ENCODE measurements at regions not wholly inside any gene's neighbourhood (a gene's known extent, or its start where the extent isn't known, plus 50 kb on each side); places are given as distances from the start of the nearest gene placed in this dataset.
"Not testable (repeated sequence)": the region's sequence is repeated elsewhere in the genome, so short reads cannot be mapped to it uniquely, and the experiment has no call there.

DNA sequence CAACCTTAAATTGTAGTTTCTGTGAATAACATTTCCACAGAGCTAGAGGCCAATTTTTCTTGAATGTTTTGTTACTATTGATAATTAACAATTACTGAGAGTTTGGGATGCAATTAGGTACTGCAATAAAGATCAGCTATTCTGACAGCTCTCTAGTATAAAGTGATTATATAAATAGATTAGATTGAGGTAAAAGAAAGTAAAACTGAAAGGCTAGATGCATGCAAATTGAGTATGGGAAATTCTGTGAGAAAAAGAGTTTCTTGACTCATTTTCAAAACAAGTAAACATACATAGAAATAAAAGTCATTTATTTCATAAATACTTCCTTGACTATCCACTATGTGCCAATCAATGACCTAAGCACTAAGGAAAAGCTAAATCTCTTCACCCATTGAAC, 1087.5 kb upstream of the ATXN8OS start:
- Histone ChIP-seq H3K27ac (ENCODE audit: low read depth, low read length, severe bottlenecking) (no peak overlapping the region), H3K9me3 (ENCODE audit: control insufficient read depth, low read length) (no peaks in the 10 kb centered on the region), H3K36me3 (ENCODE audit: control insufficient read depth, insufficient read depth, low read length) (no peaks in the 10 kb centered on the region), H3K4me3 (ENCODE audit: extremely low read depth, insufficient read depth, low read length, poor library complexity, severe bottlenecking) (no peak overlapping the region), H3K4me1 (ENCODE audit: control insufficient read depth, insufficient read depth, low read length, poor library complexity, severe bottlenecking) (no peaks in the 10 kb centered on the region)

DNA sequence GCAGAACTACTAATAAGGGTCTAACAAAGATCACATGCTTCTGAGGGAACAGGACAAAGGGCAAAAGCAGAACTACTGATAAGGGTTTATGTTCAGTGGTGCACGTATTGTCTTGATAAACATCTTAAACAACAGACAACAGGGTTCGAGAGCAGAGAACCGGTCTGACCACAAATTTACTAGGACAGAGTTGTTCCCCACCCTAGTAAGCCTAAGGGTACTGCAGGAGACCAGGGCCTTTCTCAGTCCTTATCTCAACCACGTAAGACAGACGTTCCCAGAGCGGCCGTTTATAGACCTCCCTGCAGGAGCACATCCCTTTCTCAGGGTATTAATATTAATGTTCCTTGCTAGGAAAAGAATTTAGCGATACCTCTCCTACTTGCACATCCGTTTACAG, 1089.5 kb upstream of the ATXN8OS start:
- WGBS, 2 experiments (ENCODE audit: insufficient coverage in 2 of 2), result 76 to 89% methylated on average over 4 of the region's 9 CpGs
- not testable (repeated sequence) for H3K9me3 ChIP-seq (ENCODE audit: control insufficient read depth, low read length); H3K4me3 ChIP-seq (ENCODE audit: extremely low read depth, insufficient read depth, low read length, poor library complexity, severe bottlenecking); H3K27ac ChIP-seq (ENCODE audit: low read depth, low read length, severe bottlenecking); H3K4me1 ChIP-seq (ENCODE audit: control insufficient read depth, insufficient read depth, low read length, poor library complexity, severe bottlenecking); H3K36me3 ChIP-seq (ENCODE audit: control insufficient read depth, insufficient read depth, low read length)

DNA sequence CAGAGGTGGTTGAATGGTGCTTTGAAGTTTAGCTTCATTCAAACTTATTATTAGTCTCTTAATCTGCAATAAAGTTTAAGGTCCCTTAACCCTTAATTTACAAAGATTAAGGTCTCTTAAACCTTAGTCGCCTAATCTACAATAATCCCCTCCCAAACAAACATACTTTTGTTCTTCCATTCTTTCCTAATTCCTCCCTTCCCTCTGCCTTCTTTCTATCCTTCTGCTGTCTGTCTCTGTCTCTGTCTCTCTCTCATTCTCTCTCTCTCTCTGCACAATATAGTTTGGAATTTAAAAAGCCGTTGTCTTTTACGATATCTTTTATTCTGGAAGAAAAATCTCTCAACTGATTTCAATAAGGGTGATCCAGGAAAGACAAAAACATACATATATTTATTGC, 1096.8 kb upstream of the ATXN8OS start:
- H3K36me3 ChIP-seq (ENCODE audit: control insufficient read depth, insufficient read depth, low read length), result no peaks in the 10 kb centered on the region
- WGBS, 2 experiments (ENCODE audit: insufficient coverage in 2 of 2), result 80 to 90% methylated on average over 1 of the region's 3 CpGs
- no peaks in the 10 kb centered on the region for H3K9me3 ChIP-seq (ENCODE audit: control insufficient read depth, low read length)
- H3K4me1 ChIP-seq (ENCODE audit: control insufficient read depth, insufficient read depth, low read length, poor library complexity, severe bottlenecking), result no peaks in the 10 kb centered on the region
- H3K27ac ChIP-seq (ENCODE audit: low read depth, low read length, severe bottlenecking), result no peak overlapping the region
- H3K4me3 ChIP-seq (ENCODE audit: extremely low read depth, insufficient read depth, low read length, poor library complexity, severe bottlenecking), result no peak overlapping the region

DNA sequence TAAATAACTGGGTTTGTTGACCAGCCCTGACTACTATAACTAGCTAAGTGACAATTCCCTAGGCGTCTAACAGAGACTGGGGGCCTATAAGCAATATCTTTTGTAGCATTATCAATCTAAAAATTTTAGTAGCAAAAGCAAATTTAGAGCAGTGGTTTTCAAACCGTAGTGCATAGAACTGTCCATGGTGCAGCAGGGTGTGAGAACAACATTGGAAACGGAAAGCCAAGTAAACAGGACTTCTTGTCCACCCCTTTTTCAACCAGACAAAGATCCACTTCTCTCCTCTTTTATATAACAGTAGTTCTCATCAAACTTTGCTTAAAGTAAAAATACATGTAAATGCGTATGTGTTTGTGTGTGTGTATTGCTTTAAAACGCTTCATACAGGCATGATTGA, 1099.1 kb upstream of the ATXN8OS start:
- no peak overlapping the region for H3K27ac ChIP-seq (ENCODE audit: low read depth, low read length, severe bottlenecking)
- H3K9me3 ChIP-seq (ENCODE audit: control insufficient read depth, low read length), result no peaks in the 10 kb centered on the region
- H3K4me3 ChIP-seq (ENCODE audit: extremely low read depth, insufficient read depth, low read length, poor library complexity, severe bottlenecking), result no peak overlapping the region
- no peaks in the 10 kb centered on the region for H3K4me1 ChIP-seq (ENCODE audit: control insufficient read depth, insufficient read depth, low read length, poor library complexity, severe bottlenecking)
- 100% methylated on average over 1 to 2 of the region's 5 CpGs for WGBS, 2 experiments (ENCODE audit: insufficient coverage in 2 of 2)
- no peaks in the 10 kb centered on the region for H3K36me3 ChIP-seq (ENCODE audit: control insufficient read depth, insufficient read depth, low read length)

DNA sequence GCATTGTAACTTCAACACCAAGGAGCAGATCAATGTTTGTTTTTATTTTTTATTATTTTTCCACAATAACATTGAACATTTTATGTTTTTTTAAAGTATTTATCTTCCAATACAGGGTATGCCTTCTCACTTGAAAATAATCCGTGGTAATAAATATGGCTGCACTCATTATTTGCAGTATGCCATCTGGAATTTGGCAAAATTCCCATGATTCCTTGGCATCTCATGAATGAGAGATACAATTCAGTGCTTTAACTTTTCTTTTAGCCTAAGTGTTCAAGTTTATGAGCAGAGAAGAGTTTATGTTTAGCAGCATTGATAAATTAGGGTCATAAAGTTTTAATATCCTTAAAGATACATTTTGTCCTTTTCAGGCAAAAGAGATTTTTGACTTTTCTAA, 1109.6 kb upstream of the ATXN8OS start:
- no CpG with 5 or more reads among the region's 1 CpG for WGBS, 2 experiments (ENCODE audit: insufficient coverage in 2 of 2)
- H3K4me3 ChIP-seq (ENCODE audit: extremely low read depth, insufficient read depth, low read length, poor library complexity, severe bottlenecking), result no peak overlapping the region
- H3K27ac ChIP-seq (ENCODE audit: low read depth, low read length, severe bottlenecking), result no peak overlapping the region
- no peaks in the 10 kb centered on the region for H3K9me3 ChIP-seq (ENCODE audit: control insufficient read depth, low read length)
- H3K4me1 ChIP-seq (ENCODE audit: control insufficient read depth, insufficient read depth, low read length, poor library complexity, severe bottlenecking), result no peaks in the 10 kb centered on the region
- H3K36me3 ChIP-seq (ENCODE audit: control insufficient read depth, insufficient read depth, low read length), result no peaks in the 10 kb centered on the region

DNA sequence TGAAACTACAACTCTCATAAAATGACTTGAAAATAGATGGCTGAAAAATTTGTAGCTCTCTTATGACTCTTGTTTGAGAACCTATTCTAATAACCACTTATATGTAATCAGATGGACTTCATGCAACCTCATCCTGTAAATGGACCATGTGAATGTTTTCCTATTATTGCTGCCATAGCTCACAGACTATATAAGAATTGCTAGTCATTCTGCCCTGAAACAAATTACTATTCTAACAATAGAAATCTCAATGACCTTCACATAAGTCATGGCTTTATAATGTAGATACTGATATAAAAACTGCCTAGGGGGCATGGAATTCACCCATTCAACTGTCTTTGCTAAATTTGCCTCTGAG, 1111.0 kb upstream of the ATXN8OS start:
- Histone ChIP-seq H3K36me3 (ENCODE audit: control insufficient read depth, insufficient read depth, low read length) (no peaks in the 10 kb centered on the region), H3K4me1 (ENCODE audit: control insufficient read depth, insufficient read depth, low read length, poor library complexity, severe bottlenecking) (no peaks in the 10 kb centered on the region), H3K4me3 (ENCODE audit: extremely low read depth, insufficient read depth, low read length, poor library complexity, severe bottlenecking) (no peak overlapping the region), H3K9me3 (ENCODE audit: control insufficient read depth, low read length) (no peaks in the 10 kb centered on the region), H3K27ac (ENCODE audit: low read depth, low read length, severe bottlenecking) (no peak overlapping the region)

DNA sequence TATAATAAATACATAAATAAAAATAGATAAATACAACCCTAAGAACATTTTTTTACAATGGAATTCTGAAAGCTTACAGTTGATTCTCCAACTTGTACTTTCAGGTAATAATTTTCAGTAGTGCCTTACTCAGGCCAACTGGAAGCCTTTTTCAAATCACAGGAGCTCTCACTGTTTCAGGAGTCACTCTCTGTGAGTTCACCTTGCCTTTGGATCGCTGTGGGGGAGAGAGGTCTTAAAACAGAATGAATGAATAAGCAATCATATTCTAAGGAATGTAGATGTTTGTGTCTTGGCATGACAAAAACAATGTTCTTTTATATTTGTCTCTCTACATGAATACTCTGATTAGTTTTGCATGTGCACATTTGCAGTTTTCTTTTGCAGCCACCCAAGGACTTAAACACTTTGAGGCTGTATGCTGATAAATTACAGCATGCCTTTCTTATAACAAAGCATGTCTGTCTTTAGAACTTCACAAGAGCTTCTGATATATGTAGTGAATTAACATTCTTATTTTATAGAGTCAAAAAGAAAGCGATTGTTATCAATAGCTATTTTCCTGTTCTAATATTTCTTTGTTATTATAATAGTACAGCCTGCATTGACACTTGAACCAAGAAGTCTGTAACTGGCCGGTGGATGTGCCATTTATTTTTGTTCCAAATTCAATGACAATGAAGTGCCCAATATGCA, 1111.5 kb upstream of the ATXN8OS start:
- Histone ChIP-seq H3K9me3 (ENCODE audit: control insufficient read depth, low read length) (no peaks in the 10 kb centered on the region), H3K36me3 (ENCODE audit: control insufficient read depth, insufficient read depth, low read length) (no peaks in the 10 kb centered on the region), H3K27ac (ENCODE audit: low read depth, low read length, severe bottlenecking) (no peak overlapping the region), H3K4me1 (ENCODE audit: control insufficient read depth, insufficient read depth, low read length, poor library complexity, severe bottlenecking) (no peaks in the 10 kb centered on the region), H3K4me3 (ENCODE audit: extremely low read depth, insufficient read depth, low read length, poor library complexity, severe bottlenecking) (no peak overlapping the region)
- no CpG with 5 or more reads among the region's 3 CpGs for WGBS, 2 experiments (ENCODE audit: insufficient coverage in 2 of 2)

DNA sequence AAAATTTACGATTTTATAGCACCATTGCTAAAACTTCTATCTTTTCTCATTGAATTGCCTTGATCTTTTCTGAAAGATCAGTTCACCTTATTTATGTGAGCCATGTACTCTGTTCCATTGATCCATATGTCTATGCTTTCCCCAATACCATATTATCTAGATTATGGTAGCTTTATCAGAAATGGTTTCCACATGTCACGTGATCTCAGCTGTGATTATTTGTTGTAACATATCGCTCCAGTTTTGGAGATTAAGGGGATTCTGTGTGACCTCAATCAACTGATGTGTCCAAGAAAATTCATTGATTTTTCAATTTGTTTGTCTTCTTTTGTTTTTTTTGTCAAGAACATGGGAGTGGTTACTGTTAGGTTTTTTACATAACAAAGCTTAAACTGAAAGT, 1114.5 kb upstream of the ATXN8OS start:
- Histone ChIP-seq H3K9me3 (ENCODE audit: control insufficient read depth, low read length) (no peaks in the 10 kb centered on the region), H3K4me3 (ENCODE audit: extremely low read depth, insufficient read depth, low read length, poor library complexity, severe bottlenecking) (no peak overlapping the region), H3K4me1 (ENCODE audit: control insufficient read depth, insufficient read depth, low read length, poor library complexity, severe bottlenecking) (no peaks in the 10 kb centered on the region), H3K36me3 (ENCODE audit: control insufficient read depth, insufficient read depth, low read length) (no peaks in the 10 kb centered on the region), H3K27ac (ENCODE audit: low read depth, low read length, severe bottlenecking) (no peak overlapping the region)
- WGBS, 2 experiments (ENCODE audit: insufficient coverage in 2 of 2), result 90 to 95% methylated on average over 2 of the region's 3 CpGs

DNA sequence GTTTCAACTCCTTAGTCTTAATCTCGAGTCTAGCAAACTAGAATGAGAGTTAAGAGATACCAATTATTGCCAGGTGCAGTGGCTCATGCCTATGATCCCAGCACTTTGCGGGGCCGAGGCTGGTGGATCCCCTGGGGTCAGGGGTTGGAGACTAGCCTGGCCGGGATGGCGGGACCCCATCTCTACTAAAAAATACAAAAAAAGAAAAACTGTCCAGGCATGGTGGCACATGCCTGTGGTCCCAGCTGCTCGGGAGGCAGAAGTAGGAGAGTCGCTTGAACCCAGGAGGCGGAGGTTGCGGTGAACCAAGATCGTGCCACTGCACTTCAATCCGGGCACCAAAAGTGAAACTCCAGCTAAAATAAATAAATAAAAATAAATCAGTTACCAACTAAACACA, 1119.5 kb upstream of the ATXN8OS start:
- WGBS, 2 experiments (ENCODE audit: insufficient coverage in 2 of 2), result 85 to 100% methylated on average over 5 of the region's 11 CpGs
- Histone ChIP-seq H3K27ac (ENCODE audit: low read depth, low read length, severe bottlenecking) (no peak overlapping the region), H3K4me3 (ENCODE audit: extremely low read depth, insufficient read depth, low read length, poor library complexity, severe bottlenecking) (no peak overlapping the region), H3K4me1 (ENCODE audit: control insufficient read depth, insufficient read depth, low read length, poor library complexity, severe bottlenecking) (no peaks in the 10 kb centered on the region), H3K9me3 (ENCODE audit: control insufficient read depth, low read length) (no peaks in the 10 kb centered on the region), H3K36me3 (ENCODE audit: control insufficient read depth, insufficient read depth, low read length) (no peaks in the 10 kb centered on the region)

DNA sequence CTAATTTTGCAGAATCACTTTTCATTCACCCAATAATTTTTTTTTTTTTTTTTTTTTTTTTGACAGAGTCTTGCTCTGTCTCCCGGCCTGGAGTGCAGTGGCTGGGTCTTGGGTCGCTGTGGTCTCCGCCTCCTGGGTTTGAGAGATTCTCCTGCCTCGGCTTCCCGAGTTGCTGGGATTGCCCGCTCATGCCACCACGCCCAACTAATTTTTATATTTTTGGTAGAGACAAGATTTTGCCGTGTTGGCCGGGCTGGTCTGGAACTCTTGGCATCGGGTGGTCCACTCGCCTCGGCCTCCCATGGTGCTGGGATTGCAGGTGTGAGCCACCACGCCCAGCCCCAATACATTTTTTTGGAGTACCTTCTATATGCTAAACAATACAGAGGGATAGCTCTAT, 1120.0 kb upstream of the ATXN8OS start:
- no peaks in the 10 kb centered on the region for H3K36me3 ChIP-seq (ENCODE audit: control insufficient read depth, insufficient read depth, low read length)
- 88 to 98% methylated on average over 7 to 11 of the region's 13 CpGs for WGBS, 2 experiments (ENCODE audit: insufficient coverage in 2 of 2)
- H3K4me3 ChIP-seq (ENCODE audit: extremely low read depth, insufficient read depth, low read length, poor library complexity, severe bottlenecking), result no peak overlapping the region
- no peak overlapping the region for H3K27ac ChIP-seq (ENCODE audit: low read depth, low read length, severe bottlenecking)
- no peaks in the 10 kb centered on the region for H3K4me1 ChIP-seq (ENCODE audit: control insufficient read depth, insufficient read depth, low read length, poor library complexity, severe bottlenecking)
- no peaks in the 10 kb centered on the region for H3K9me3 ChIP-seq (ENCODE audit: control insufficient read depth, low read length)

DNA sequence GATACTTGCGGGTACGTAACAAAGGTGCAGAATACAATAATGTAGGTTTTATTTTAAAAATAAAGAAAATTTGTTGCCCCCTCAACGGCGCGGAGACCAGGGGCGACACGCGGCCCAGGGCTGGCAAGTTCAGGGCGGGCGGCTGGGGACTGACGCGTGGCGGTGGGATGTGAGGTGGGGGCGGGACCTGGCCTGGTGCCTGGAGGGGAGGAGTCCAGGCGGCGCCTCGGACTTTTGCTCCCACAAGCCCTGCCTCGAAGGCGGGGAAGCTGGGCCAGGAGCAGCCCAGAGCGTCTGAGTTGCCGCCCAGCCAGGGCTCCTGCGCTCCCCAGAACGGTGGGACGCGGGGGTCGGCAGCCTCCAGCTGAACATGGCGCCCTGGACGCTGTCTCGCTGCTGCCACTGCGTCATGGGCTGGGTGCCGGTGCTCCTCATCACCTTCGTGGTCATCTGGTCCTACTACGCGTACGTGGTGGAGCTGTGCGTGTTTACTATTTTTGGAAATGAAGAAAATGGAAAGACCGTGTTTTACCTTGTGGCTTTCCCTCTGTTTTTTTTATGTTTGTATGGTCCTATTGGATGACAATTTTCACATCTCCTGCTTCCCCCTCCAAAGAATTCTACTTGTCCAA, 1122.8 kb upstream of the ATXN8OS start:
- no peaks in the 10 kb centered on the region for H3K4me1 ChIP-seq (ENCODE audit: control insufficient read depth, insufficient read depth, low read length, poor library complexity, severe bottlenecking)
- no peak overlapping the region for H3K4me3 ChIP-seq (ENCODE audit: extremely low read depth, insufficient read depth, low read length, poor library complexity, severe bottlenecking)
- WGBS, 2 experiments (ENCODE audit: insufficient coverage in 2 of 2), result 94% methylated on average over 20 to 32 of the region's 37 CpGs

More for the DNA sequence above, 1122.8 kb upstream of the ATXN8OS start:
- Histone ChIP-seq H3K9me3 (ENCODE audit: control insufficient read depth, low read length) (no peaks in the 10 kb centered on the region), H3K27ac (ENCODE audit: low read depth, low read length, severe bottlenecking) (no peak overlapping the region), H3K36me3 (ENCODE audit: control insufficient read depth, insufficient read depth, low read length) (no peaks in the 10 kb centered on the region)

Measured in mesodermal cell (in vitro differentiated cells).